ENCODE measurements at regions not wholly inside any gene's neighbourhood (a gene's known extent, or its start where the extent isn't known, plus 50 kb on each side); places are given as distances from the start of the nearest gene placed in this dataset.
"Not testable (repeated sequence)": the region's sequence is repeated elsewhere in the genome, so short reads cannot be mapped to it uniquely, and the experiment has no call there.

DNA sequence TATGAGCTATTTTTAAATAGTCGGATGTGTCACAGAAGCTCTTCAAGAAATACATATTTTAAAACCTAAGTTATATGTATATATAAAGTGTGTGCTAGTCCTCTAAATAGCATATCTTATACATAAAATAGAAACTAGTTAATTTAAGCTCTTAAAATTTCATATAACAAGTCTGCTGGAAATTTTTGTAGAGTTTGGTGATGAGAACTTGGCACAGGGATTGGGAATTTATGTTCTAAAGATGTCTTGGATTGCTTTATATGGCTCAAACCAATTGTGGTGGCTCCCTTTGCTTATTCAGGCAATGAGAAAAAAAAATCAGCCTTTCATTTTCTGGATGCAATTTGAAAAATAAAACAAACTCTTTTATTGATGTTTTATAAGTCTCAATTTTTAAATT lies 142.8 kb upstream of the KCNJ3 start:
- no peak overlapping the region for H3K4me3 ChIP-seq
- no peak overlapping the region for H3K27ac ChIP-seq
- DNase-seq (ENCODE audit: low spot score) = no peak
- TF ChIP-seq, protein P1, sequence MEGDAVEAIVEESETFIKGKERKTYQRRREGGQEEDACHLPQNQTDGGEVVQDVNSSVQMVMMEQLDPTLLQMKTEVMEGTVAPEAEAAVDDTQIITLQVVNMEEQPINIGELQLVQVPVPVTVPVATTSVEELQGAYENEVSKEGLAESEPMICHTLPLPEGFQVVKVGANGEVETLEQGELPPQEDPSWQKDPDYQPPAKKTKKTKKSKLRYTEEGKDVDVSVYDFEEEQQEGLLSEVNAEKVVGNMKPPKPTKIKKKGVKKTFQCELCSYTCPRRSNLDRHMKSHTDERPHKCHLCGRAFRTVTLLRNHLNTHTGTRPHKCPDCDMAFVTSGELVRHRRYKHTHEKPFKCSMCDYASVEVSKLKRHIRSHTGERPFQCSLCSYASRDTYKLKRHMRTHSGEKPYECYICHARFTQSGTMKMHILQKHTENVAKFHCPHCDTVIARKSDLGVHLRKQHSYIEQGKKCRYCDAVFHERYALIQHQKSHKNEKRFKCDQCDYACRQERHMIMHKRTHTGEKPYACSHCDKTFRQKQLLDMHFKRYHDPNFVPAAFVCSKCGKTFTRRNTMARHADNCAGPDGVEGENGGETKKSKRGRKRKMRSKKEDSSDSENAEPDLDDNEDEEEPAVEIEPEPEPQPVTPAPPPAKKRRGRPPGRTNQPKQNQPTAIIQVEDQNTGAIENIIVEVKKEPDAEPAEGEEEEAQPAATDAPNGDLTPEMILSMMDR (IDR thresholded peaks at IDR 0.05) = no peak

DNA sequence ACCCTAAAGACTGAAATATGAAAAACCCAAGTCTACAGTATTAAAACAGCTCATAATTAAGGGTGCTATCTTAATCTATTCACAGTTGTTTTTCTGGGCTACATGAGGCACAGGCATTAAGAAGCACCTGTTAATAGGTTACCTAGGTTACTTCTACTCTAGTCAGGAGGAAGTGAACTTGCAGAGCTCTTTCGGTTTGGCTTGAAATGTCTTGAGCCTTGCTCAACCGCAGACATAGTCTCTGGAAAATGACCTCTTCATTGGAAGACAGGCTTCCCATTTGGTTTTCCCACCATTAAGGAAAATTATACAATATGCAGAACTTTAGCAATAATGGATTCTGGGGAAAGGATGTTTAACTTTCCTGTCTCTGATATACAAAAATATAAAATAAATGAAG lies 142.3 kb upstream of the KCNJ3 start:
- DNase-seq (ENCODE audit: low spot score) = no peak
- TF ChIP-seq, protein P1 (IDR thresholded peaks at IDR 0.05) = no peak
- Histone ChIP-seq H3K4me3 (no peak overlapping the region), H3K27ac (no peak overlapping the region)

DNA sequence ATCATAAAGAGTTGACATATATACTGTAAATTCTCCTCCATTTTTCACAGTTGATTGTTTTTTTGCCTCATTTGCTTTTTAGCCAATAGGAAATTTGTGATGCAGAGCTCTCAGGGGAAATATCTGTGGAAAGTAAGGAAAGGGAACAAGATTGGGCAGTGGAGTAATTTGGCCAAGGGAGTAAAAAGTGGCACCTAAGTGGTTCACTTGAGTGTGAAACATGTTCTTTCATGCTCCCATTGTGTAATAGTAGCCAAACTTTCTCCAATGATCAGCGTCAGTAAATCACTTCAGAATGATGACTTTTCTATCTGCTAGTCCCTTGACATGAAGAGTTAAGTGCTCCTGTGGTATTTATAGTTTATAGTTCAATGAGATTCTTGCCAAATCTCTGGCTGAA lies 141.9 kb upstream of the KCNJ3 start:
- DNase-seq (ENCODE audit: low spot score) = no peak
- Histone ChIP-seq H3K4me3 (no peak overlapping the region), H3K27ac (no peak overlapping the region)
- TF ChIP-seq, protein P1 (IDR thresholded peaks at IDR 0.05) = no peak

DNA sequence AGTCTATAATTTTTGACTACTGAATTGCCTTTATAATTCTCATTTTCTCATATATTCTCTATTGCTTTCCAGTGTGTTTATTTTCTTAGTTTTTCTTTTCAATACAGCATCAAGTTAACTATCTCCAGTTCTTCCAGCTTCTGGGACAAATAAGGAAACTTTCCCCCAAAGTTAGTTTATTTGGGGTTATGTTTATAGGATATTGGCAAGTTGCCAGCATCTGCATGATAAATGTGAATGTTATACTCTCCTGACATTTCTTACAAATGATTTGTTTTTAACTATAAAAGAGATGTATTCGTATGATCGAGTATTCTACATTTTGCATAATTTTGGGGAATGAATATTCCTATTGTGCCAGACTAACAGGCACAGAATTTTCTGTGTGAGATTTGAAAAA lies 140.6 kb upstream of the KCNJ3 start:
- DNase-seq (ENCODE audit: low spot score) = no peak
- H3K27ac ChIP-seq = no peak overlapping the region
- TF ChIP-seq, protein P1 (IDR thresholded peaks at IDR 0.05) = no peak
- H3K4me3 ChIP-seq = no peak overlapping the region

DNA sequence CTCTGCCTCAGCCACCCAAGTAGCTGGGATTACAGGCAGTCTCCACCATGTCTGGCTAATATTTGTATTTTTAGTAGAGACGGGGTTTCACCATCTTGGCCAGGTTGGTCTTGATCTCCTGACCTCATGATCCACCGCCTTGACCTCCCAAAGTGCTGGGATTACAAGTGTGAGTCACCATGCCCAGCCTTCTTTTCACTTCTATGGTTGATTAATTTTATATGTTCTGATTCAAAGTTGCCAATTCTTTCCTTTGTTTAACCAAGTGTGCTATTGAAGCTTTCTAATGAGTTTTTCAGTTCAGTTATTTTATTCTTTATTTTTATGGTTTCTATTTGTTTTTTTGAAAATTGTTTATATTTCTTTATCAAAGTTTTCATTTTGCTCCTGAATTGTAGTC lies 133.1 kb upstream of the KCNJ3 start:
- TF ChIP-seq, protein P1 (IDR thresholded peaks at IDR 0.05) = no peak
- Histone ChIP-seq H3K4me3 (no peak overlapping the region), H3K27ac (no peak overlapping the region)
- DNase-seq (ENCODE audit: low spot score) = no peak

DNA sequence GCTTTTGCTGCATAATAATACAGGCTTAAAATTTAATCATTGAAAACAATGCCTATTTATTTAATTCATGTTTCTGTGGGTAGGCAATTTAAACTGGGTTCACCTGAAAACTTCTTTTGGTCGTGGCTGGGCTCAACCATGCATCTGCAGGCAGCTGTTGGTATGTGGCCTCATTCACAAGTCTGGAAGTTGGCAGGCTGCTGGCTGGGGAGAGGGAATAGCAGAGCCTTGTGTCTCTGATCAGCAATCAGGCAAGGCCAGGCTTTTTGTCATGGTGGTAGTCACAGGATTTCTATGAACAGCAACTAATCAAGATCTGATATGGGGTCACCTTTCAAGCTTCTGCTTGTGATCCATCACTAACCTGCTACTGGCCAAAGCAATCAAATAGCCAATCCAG lies 130.1 kb upstream of the KCNJ3 start:
- no peak for DNase-seq (ENCODE audit: low spot score)
- TF ChIP-seq, protein P1 (IDR thresholded peaks at IDR 0.05) = no peak
- Histone ChIP-seq H3K27ac (no peak overlapping the region), H3K4me3 (no peak overlapping the region)

DNA sequence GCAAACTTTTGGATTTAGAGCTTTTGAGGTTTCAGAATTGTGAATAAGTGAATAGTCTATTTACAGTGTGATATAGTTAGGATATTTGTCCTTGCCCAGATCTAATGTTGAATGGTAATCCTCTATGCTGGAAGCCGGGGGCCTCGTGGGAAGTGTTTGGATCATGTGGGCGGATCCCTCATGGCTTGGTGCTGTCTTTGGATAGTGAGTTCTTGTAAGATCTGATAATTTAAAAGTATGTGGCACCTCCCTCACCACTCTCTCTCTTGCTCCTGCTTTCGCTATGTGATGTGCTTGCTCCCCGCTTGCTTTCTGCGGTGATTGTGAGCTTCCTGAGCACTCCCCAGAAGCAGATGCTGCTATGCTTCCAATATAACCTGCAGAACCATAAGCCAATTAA lies 128.0 kb upstream of the KCNJ3 start:
- no peak overlapping the region for H3K27ac ChIP-seq
- TF ChIP-seq, protein P1 (IDR thresholded peaks at IDR 0.05) = no peak

DNA sequence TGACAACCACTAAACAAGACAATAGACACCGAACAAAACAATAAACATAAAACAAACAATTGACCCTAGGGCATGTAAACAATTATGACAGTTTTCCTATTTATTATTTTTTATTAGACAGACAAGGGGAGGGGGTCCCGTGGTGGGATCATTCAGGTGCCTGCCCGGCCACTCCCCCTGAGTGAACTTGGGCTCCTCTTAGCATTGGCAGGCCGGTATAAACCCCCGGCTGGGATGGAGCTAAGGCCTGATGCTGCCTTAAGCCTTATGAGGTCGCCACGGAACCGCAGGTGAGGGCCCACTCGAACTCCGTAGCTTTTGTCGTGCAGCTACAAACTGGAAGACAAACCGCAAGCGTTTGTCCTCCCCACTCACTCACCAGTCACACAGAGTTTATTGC lies 121.8 kb upstream of the KCNJ3 start:
- DNase-seq (ENCODE audit: low spot score); H3K27ac ChIP-seq; H3K4me3 ChIP-seq: not testable (repeated sequence)

More for the DNA sequence above, 128.0 kb upstream of the KCNJ3 start:
- DNase-seq (ENCODE audit: low spot score) = no peak
- no peak overlapping the region for H3K4me3 ChIP-seq

Measured in coronary artery (tissue), 2 donors.